ENCODE measurements at regions not wholly inside any gene's neighbourhood (a gene's known extent, or its start where the extent isn't known, plus 50 kb on each side); places are given as distances from the start of the nearest gene placed in this dataset.

DNA sequence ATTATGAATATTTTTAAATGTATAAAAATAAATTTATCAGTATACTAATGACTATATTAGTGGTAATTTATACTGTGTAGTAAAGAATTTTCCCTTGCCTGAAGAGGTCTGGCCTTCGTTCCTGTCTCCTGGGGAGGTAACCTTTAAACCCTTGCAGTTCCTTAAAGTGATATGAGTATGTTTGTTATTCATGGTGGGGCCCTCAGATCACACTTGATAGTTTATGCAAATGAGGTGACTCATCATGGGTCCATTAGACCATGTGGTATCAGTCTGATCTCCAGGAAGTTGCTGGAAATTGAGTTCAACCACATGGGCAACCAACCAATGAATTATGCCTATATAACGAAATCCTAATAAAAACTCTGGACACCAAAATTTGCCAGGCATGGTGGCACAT is 904.1 kb downstream of the RPA4 start:
- H4K20me1 ChIP-seq (ENCODE audit: insufficient read depth, low read depth, low read length): no peaks in the 10 kb centered on the region
- no peaks in the 10 kb centered on the region for H3K27me3 ChIP-seq (ENCODE audit: low read length)
- no peak for DNase-seq
- no peak overlapping the region for H3K27ac ChIP-seq (ENCODE audit: low read length)
- no peaks in the 10 kb centered on the region for H3K79me2 ChIP-seq (ENCODE audit: low read length)
- no peaks in the 10 kb centered on the region for H3K9me3 ChIP-seq (ENCODE audit: low read length)
- no peak overlapping the region for H3K9ac ChIP-seq (ENCODE audit: low read length)
- H2AFZ ChIP-seq (ENCODE audit: low read length): no peak overlapping the region
- H3K4me2 ChIP-seq (ENCODE audit: low read depth, low read length, poor library complexity, severe bottlenecking): no peak overlapping the region
- H3K4me3 ChIP-seq (ENCODE audit: low read length): no peak overlapping the region
- H3K36me3 ChIP-seq (ENCODE audit: insufficient read depth, low read length): no peaks in the 10 kb centered on the region
- no peaks in the 10 kb centered on the region for H3K9me2 ChIP-seq (replicated peaks; ENCODE audit: insufficient read depth, low read length)
- H3K4me1 ChIP-seq (ENCODE audit: low read length): no peaks in the 10 kb centered on the region

DNA sequence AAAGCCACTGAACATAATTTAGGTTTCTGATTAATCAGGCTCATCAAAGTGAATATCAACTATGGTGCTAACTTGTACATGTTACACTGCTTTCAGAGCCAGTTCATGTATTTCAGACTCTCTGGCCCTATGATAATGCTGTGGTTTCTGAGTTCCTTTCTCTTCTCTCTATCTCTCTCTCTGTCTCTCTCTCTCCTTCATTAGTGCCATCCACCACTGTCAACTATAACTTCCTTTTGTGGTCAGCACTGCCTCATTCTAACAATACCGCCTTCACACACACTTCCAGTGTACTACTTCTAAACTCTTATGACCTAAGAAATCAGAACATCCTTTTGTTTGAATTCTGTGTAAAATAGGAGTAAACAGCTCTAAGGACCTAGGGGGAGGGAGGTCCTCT is 907.1 kb downstream of the RPA4 start:
- peak; percentile 10 for DNase-seq
- no peaks in the 10 kb centered on the region for H3K9me2 ChIP-seq (replicated peaks; ENCODE audit: insufficient read depth, low read length)
- no peaks in the 10 kb centered on the region for H3K79me2 ChIP-seq (ENCODE audit: low read length)

DNA sequence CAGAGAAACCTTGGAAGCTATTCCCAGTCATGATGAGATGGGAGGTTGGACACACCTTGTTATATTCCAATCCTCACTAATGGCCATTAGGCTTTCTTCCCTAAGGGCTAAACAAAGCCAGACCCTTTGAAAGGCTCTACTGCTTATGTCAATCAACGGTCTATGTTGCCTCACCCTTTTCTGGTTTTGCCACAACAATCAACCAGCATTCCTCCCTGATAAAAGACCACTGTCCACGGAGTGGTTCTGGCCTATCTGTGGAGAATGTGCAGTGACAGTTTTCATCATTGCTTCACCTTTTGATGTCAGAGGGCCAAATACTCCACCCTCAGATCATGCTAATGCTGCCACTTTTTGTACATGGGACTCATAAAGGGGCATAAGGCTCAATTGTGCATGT is 913.4 kb downstream of the RPA4 start:
- no peak overlapping the region for H3K27ac ChIP-seq (ENCODE audit: low read length)
- H3K4me1 ChIP-seq (ENCODE audit: low read length): no peaks in the 10 kb centered on the region
- no peak for DNase-seq
- H2AFZ ChIP-seq (ENCODE audit: low read length): no peak overlapping the region
- no peaks in the 10 kb centered on the region for H3K9me2 ChIP-seq (replicated peaks; ENCODE audit: insufficient read depth, low read length)
- H3K27me3 ChIP-seq (ENCODE audit: low read length): no peaks in the 10 kb centered on the region
- H3K79me2 ChIP-seq (ENCODE audit: low read length): no peaks in the 10 kb centered on the region
- H3K4me3 ChIP-seq (ENCODE audit: low read length): no peak overlapping the region
- H3K36me3 ChIP-seq (ENCODE audit: insufficient read depth, low read length): no peaks in the 10 kb centered on the region
- no peak overlapping the region for H3K9ac ChIP-seq (ENCODE audit: low read length)
- no peaks in the 10 kb centered on the region for H4K20me1 ChIP-seq (ENCODE audit: insufficient read depth, low read depth, low read length)
- H3K4me2 ChIP-seq (ENCODE audit: low read depth, low read length, poor library complexity, severe bottlenecking): no peak overlapping the region
- no peaks in the 10 kb centered on the region for H3K9me3 ChIP-seq (ENCODE audit: low read length)

More for the DNA sequence above, 907.1 kb downstream of the RPA4 start:
- no peak overlapping the region for H3K9ac ChIP-seq (ENCODE audit: low read length)
- H4K20me1 ChIP-seq (ENCODE audit: insufficient read depth, low read depth, low read length): no peaks in the 10 kb centered on the region
- H3K4me1 ChIP-seq (ENCODE audit: low read length): no peaks in the 10 kb centered on the region
- no peaks in the 10 kb centered on the region for H3K36me3 ChIP-seq (ENCODE audit: insufficient read depth, low read length)
- no peaks in the 10 kb centered on the region for H3K9me3 ChIP-seq (ENCODE audit: low read length)
- H3K4me3 ChIP-seq (ENCODE audit: low read length): no peak overlapping the region
- H2AFZ ChIP-seq (ENCODE audit: low read length): no peak overlapping the region
- no peak overlapping the region for H3K4me2 ChIP-seq (ENCODE audit: low read depth, low read length, poor library complexity, severe bottlenecking)
- H3K27me3 ChIP-seq (ENCODE audit: low read length): no peaks in the 10 kb centered on the region
- no peak overlapping the region for H3K27ac ChIP-seq (ENCODE audit: low read length)

DNA sequence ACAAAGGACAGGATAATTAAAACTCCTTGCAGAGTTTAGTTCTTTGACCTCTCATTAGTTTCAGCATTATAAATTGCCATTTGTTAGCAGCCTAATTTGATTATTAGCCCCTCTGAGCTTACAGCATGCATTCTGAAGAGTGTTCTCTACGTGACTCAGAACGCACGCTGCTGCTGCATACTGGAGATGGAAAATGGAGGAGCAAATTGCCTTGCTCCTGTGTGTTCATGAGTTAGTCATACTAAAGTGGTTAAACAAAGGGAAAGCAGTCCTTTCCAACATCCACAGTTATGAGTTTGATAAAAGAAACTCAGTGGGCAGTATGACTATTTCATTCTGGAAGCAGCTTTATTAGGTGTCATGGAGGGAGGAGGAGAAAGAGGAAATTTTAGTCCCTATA is 922.5 kb downstream of the RPA4 start:
- no peak overlapping the region for H3K9ac ChIP-seq (ENCODE audit: low read length)
- no peak overlapping the region for H2AFZ ChIP-seq (ENCODE audit: low read length)
- no peaks in the 10 kb centered on the region for H3K79me2 ChIP-seq (ENCODE audit: low read length)
- H3K27me3 ChIP-seq (ENCODE audit: low read length): no peaks in the 10 kb centered on the region
- no peaks in the 10 kb centered on the region for H4K20me1 ChIP-seq (ENCODE audit: insufficient read depth, low read depth, low read length)
- no peak overlapping the region for H3K27ac ChIP-seq (ENCODE audit: low read length)
- no peaks in the 10 kb centered on the region for H3K4me1 ChIP-seq (ENCODE audit: low read length)
- H3K9me3 ChIP-seq (ENCODE audit: low read length): no peaks in the 10 kb centered on the region
- H3K4me2 ChIP-seq (ENCODE audit: low read depth, low read length, poor library complexity, severe bottlenecking): peak overlapping the region; percentile 27
- H3K36me3 ChIP-seq (ENCODE audit: insufficient read depth, low read length): no peaks in the 10 kb centered on the region
- H3K9me2 ChIP-seq (replicated peaks; ENCODE audit: insufficient read depth, low read length): no peaks in the 10 kb centered on the region
- no peak overlapping the region for H3K4me3 ChIP-seq (ENCODE audit: low read length)
- DNase-seq: no peak

DNA sequence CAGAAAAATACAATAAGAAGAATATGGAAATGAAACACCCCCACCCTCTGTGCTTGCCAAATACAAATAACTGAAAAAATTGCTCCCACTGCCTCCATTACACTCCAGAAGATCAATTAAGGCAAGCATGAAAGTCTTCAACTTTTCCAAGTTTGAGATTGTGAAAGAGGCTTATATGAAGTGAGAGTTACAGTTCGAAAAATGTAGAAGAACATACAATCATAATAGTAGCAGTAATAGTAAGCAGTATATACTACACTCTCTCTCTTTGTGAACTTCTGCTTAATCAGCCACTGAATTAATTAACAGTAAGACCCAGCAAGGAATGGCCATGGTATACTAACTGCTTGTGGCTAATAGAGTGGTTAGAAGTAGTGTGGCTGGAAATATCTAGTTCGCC is 923.2 kb downstream of the RPA4 start:
- Histone ChIP-seq H3K9ac (ENCODE audit: low read length) (no peak overlapping the region), H4K20me1 (ENCODE audit: insufficient read depth, low read depth, low read length) (no peaks in the 10 kb centered on the region), H3K9me3 (ENCODE audit: low read length) (no peaks in the 10 kb centered on the region), H3K4me1 (ENCODE audit: low read length) (no peaks in the 10 kb centered on the region), H3K4me3 (ENCODE audit: low read length) (no peak overlapping the region), H2AFZ (ENCODE audit: low read length) (no peak overlapping the region), H3K36me3 (ENCODE audit: insufficient read depth, low read length) (no peaks in the 10 kb centered on the region), H3K27ac (ENCODE audit: low read length) (no peak overlapping the region), H3K79me2 (ENCODE audit: low read length) (no peaks in the 10 kb centered on the region), H3K27me3 (ENCODE audit: low read length) (no peaks in the 10 kb centered on the region), H3K4me2 (ENCODE audit: low read depth, low read length, poor library complexity, severe bottlenecking) (no peak overlapping the region), H3K9me2 (replicated peaks; ENCODE audit: insufficient read depth, low read length) (no peaks in the 10 kb centered on the region)
- DNase-seq: no peak

DNA sequence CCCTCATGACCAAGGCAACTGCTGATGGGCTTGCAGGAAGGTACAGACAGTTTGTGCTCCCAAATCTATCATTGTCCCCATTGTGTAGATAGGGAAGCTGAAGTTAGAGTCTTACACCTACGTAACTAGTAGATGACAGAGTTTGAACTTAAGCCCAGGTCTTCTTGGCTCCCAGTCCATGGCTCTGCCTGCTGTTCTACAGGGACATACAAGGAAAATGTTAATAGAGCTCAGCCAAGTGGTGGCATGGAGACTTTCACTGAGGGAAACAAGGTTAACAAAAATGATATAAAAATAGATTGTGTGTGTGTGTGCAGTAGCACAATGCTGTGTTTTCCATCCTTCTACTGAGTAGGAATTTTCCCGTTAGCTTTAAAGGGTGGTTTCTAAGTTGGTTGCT is 936.5 kb downstream of the RPA4 start:
- Histone ChIP-seq H3K79me2 (ENCODE audit: low read length) (no peaks in the 10 kb centered on the region), H4K20me1 (ENCODE audit: insufficient read depth, low read depth, low read length) (no peaks in the 10 kb centered on the region), H3K9me2 (replicated peaks; ENCODE audit: insufficient read depth, low read length) (no peaks in the 10 kb centered on the region), H2AFZ (ENCODE audit: low read length) (no peak overlapping the region), H3K9me3 (ENCODE audit: low read length) (no peaks in the 10 kb centered on the region), H3K27ac (ENCODE audit: low read length) (no peak overlapping the region), H3K36me3 (ENCODE audit: insufficient read depth, low read length) (no peaks in the 10 kb centered on the region), H3K27me3 (ENCODE audit: low read length) (no peaks in the 10 kb centered on the region), H3K4me1 (ENCODE audit: low read length) (no peaks in the 10 kb centered on the region), H3K4me3 (ENCODE audit: low read length) (no peak overlapping the region), H3K4me2 (ENCODE audit: low read depth, low read length, poor library complexity, severe bottlenecking) (no peak overlapping the region), H3K9ac (ENCODE audit: low read length) (no peak overlapping the region)
- no peak for DNase-seq

DNA sequence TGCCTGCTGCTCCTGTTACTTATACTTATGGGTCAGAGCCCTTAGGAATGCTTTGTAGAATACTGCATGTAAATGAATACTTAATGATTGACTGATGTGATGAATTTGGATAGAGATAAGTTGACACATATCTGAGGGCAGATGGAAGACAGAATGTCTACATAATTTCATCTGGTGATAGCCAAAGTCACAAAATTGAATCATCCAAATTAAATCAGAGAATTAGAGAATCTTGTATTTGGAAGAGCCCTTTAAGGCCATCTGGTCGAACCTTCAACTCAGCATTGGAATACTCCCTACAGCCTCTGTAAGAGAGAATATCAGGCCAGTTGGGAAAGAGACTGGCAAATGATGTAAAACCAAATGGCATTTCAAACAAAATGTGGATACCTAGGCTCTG is 944.8 kb downstream of the RPA4 start:
- no peak overlapping the region for H3K27ac ChIP-seq (ENCODE audit: low read length)
- no peaks in the 10 kb centered on the region for H3K79me2 ChIP-seq (ENCODE audit: low read length)
- no peaks in the 10 kb centered on the region for H3K4me1 ChIP-seq (ENCODE audit: low read length)
- H3K9ac ChIP-seq (ENCODE audit: low read length): no peak overlapping the region
- H3K9me3 ChIP-seq (ENCODE audit: low read length): no peaks in the 10 kb centered on the region
- H3K9me2 ChIP-seq (replicated peaks; ENCODE audit: insufficient read depth, low read length): no peaks in the 10 kb centered on the region
- no peak for DNase-seq
- H4K20me1 ChIP-seq (ENCODE audit: insufficient read depth, low read depth, low read length): no peaks in the 10 kb centered on the region
- no peaks in the 10 kb centered on the region for H3K36me3 ChIP-seq (ENCODE audit: insufficient read depth, low read length)
- H3K4me3 ChIP-seq (ENCODE audit: low read length): no peak overlapping the region
- H3K4me2 ChIP-seq (ENCODE audit: low read depth, low read length, poor library complexity, severe bottlenecking): no peak overlapping the region
- no peaks in the 10 kb centered on the region for H3K27me3 ChIP-seq (ENCODE audit: low read length)
- H2AFZ ChIP-seq (ENCODE audit: low read length): no peak overlapping the region

DNA sequence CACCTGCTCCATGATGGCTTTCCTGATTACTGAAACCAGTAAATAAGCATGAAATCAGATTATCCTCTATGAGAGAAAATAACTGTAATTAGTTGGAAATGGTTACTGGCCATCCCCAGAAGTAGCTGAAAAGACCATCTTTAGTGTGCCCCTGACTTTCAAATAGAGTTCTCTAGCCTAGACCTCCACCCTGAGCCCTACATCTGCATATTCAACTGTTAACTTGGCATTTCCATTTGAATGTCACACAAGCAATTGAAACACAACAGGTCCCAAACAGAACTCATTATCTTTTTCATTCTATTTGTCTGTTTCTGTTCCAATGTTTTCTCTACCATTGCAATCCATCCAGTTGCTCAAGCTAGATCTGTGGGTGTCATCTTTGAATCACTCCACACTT is 952.3 kb downstream of the RPA4 start:
- no peak overlapping the region for H2AFZ ChIP-seq (ENCODE audit: low read length)
- no peaks in the 10 kb centered on the region for H3K4me1 ChIP-seq (ENCODE audit: low read length)
- no peak overlapping the region for H3K4me3 ChIP-seq (ENCODE audit: low read length)
- H3K36me3 ChIP-seq (ENCODE audit: insufficient read depth, low read length): no peaks in the 10 kb centered on the region
- no peaks in the 10 kb centered on the region for H4K20me1 ChIP-seq (ENCODE audit: insufficient read depth, low read depth, low read length)
- H3K4me2 ChIP-seq (ENCODE audit: low read depth, low read length, poor library complexity, severe bottlenecking): no peak overlapping the region
- H3K9me2 ChIP-seq (replicated peaks; ENCODE audit: insufficient read depth, low read length): no peaks in the 10 kb centered on the region
- H3K9me3 ChIP-seq (ENCODE audit: low read length): no peaks in the 10 kb centered on the region
- H3K9ac ChIP-seq (ENCODE audit: low read length): no peak overlapping the region
- no peaks in the 10 kb centered on the region for H3K79me2 ChIP-seq (ENCODE audit: low read length)
- no peak overlapping the region for H3K27ac ChIP-seq (ENCODE audit: low read length)
- DNase-seq: no peak
- H3K27me3 ChIP-seq (ENCODE audit: low read length): no peaks in the 10 kb centered on the region

DNA sequence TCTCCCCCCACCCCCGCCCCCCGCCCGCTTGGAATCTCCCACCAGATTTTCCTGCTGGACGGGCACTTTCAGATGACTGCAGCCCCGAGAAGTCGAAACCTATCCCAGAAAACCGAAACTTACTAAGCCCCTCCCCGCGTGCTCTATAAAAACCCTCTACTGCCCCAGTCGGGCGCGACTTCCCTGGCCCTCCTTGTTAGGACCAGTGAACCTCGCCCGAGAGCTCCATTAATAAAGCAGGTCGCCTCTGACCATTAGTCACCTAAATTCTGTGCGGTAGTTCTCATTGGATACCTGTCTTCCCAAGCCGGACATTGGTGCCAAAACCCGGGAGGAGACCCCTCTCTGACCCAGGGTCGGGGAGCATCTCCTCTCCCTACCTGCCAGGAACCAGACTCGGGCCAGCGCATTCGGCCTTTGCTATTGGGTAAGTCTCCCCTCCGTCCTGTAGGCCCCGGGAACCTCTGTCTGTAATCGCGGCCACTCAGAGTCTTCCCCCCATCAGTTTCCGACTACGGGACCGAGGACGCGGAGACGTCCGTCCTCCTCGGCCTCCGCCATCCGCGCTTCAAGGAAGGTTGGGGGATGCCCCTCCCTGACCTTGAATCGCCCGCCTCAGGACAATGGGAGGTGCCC is 958.0 kb downstream of the RPA4 start:
- no peak overlapping the region for H3K4me3 ChIP-seq (ENCODE audit: low read length)
- H3K9me2 ChIP-seq (replicated peaks; ENCODE audit: insufficient read depth, low read length): no peaks in the 10 kb centered on the region
- no peaks in the 10 kb centered on the region for H3K36me3 ChIP-seq (ENCODE audit: insufficient read depth, low read length)
- no peaks in the 10 kb centered on the region for H3K79me2 ChIP-seq (ENCODE audit: low read length)
- H3K9me3 ChIP-seq (ENCODE audit: low read length): peaks cover 8% of the 10 kb centered on the region; the same call in 1 of the 2 replicates
- H3K9ac ChIP-seq (ENCODE audit: low read length): no peak overlapping the region
- no peak for DNase-seq
- no peak overlapping the region for H3K4me2 ChIP-seq (ENCODE audit: low read depth, low read length, poor library complexity, severe bottlenecking)
- H4K20me1 ChIP-seq (ENCODE audit: insufficient read depth, low read depth, low read length): no peaks in the 10 kb centered on the region
- H3K27me3 ChIP-seq (ENCODE audit: low read length): no peaks in the 10 kb centered on the region
- no peak overlapping the region for H3K27ac ChIP-seq (ENCODE audit: low read length)
- H3K4me1 ChIP-seq (ENCODE audit: low read length): no peaks in the 10 kb centered on the region
- H2AFZ ChIP-seq (ENCODE audit: low read length): no peak overlapping the region
